ENCODE measurements at regions not wholly inside any gene's neighbourhood (a gene's known extent, or its start where the extent isn't known, plus 50 kb on each side); places are given as distances from the start of the nearest gene placed in this dataset.

DNA sequence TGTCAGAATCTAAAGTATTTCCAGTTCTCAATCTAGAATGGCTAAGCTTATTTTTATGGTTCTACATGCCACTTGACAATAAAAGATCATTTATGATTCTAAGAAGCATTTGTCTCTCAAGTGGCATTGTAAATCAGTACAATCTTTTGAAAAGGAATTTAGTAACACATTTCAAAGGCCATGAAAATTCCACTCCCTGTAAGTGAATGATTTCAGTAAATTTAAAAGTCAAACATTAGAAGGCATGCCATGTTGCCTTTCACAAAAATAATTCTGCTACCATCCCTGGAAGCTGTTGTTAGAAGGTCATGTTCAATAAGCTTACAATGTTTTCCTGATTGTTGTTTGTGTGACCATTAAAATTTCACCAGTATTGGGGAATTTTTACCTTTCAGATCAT lies 142.9 kb downstream of the RPIA start:
- no peak for DNase-seq

GRCh38 chr2:88834866-88835265 lies 143.4 kb downstream of the RPIA start:
- no peak for DNase-seq

DNA sequence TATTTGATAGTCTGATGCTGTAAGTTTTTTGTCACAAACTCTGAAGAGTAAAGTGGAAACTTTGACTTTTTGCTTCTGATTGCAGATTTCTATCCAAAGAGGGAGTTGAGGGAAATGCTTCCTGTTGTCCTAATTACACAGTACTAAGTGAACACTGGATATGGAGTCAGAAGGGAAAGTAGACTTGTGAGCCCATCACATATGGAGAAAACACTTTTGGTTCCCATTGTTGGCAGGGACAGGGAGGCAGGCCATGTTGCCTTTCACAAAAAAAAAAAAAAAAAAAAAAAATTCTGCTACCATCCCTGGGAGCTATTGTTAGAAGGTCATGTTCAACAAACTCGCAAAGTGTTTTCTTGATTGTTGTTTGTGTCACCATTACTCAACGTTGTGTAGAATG lies 144.3 kb downstream of the RPIA start:
- no peak for DNase-seq

DNA sequence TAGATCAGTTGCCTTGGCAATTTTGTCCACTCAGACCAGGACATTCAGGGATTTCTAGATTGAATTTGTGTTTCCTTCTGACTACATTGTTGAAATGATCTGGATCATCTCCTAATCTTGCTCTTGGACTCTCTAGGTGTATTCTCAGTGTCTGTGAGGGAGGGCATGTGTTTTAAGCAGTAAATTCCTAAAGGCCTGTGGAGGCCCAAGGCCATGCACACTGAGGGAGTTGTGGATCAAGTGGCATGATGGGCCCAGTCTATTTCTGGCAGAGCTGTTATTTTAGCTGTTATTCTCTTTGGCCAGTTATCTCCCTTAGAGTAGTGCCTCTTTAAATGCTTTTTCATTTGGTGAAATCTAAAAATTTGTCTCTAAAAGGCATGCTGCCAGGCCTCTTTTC lies 144.9 kb downstream of the RPIA start:
- no peak for DNase-seq

DNA sequence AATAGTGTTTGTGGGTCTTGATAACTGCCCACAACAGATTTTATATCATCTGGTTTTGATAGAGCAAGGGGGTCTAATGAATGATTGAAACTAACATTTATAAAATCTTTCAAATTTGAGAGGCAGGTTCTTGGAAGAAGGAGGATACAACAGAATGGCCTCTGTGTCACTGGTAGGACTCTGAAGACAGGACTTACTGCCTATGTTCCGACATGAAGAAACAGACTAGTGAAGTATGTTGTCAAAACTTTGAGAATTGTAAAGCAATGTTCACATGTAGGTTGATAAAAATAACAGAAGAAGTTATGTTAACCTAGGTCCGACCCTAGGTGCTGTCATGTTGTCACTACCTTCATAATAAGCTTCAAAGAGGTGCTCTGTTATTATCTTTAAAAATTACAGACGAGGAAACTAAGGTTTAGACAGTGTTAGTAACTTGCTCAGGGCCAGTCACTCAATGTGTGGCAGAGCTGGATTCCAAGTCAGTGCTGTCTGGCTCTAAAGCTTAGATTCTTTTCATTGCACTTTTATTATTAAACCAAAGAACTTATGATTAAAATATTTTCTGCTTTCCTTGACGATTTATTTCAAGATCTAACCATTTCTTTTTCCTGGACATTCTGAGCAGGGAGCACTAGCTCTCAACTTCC lies 146.2 kb downstream of the RPIA start:
- no peak for DNase-seq

GRCh38 chr2:88838165-88838635 lies 146.7 kb downstream of the RPIA start:
- DNase-seq: no peak

GRCh38 chr2:88841224-88841929 lies 149.9 kb downstream of the RPIA start:
- DNase-seq: no peak

DNA sequence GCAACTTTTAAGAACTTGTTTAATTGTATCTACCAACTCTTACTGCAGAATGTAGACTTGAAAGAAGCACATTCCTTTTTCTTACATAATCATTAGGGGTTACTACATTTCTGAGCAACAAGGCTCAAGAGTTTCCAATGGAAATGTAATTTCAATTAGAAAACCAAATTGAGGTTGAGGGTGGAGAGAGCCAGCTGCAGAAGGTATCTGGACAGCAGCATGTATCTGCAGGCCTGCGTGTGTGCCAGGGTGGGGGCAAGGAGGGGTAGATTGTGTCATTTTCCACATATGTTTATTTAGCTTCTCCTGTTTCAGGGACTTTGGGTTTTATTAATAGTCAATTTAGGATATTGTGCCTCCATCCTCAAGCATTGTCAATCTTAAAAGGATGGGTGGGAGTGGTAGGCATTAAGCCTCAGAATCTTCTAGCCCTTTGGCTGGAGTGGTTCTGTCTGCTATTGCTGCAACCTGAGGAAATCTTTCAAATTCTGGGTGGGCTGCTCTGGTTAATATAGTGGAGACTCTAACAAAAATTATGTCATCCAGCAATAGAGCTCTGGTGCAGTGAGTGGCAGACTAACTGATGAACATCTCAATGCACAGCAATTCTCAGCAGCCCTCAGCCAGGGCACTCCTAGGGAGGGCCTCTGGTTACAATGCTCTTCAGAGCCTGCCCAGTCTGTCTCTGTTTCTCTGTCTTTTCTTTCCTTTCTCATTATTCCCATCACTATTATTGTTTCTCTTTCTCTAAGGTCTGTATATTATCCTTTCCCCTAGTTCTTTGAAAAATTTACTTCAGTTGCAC lies 151.4 kb downstream of the RPIA start:
- DNase-seq: no peak

GRCh38 chr2:88843651-88844050 lies 152.2 kb downstream of the RPIA start:
- DNase-seq: no peak

- DNase-seq: no peak
These were observed 153.5 kb downstream of the RPIA start for GRCh38 chr2:88844960-88845359.

DNA sequence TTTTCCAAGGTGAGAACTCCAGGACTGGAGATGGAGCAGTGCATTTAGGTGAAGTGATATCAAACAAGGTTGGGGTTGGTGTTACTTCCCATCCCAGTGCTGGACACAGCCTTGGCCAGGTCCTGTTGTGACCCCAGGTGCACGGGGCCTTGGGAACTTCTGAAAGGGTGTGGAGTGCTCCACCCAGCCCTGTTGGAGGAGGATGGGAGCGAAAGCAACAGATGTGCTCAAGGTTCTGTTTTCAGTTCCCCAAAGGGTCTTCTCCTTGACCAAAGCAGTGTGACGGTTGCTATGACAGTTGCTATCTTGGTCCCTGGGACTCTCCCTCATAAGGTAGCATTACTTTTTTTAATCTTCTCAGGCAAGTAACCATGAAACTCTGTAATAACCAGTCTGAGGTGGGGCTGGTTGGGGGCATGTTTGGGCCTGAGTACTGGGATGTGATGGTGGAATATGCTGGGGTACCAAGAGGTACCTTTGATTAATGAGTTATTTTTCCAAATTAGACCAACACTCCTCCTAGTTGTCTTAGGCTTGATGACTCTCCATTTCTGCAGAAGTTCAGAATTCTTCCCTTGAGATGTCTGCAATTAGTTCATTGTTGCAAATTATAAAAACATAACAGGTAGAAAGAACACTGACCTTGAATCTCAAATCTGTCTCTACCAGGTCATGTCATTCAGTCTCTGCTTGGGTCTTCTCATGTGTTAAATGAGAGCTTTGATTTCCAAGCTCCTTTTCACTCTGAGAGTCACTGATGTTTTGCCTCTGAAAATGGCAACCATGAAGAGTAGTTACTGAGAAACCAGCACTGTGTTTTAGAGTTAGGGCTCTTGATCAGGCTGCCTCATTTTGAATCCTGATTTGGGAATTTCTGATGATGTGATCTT lies 154.5 kb downstream of the RPIA start:
- DNase-seq: no peak

DNA sequence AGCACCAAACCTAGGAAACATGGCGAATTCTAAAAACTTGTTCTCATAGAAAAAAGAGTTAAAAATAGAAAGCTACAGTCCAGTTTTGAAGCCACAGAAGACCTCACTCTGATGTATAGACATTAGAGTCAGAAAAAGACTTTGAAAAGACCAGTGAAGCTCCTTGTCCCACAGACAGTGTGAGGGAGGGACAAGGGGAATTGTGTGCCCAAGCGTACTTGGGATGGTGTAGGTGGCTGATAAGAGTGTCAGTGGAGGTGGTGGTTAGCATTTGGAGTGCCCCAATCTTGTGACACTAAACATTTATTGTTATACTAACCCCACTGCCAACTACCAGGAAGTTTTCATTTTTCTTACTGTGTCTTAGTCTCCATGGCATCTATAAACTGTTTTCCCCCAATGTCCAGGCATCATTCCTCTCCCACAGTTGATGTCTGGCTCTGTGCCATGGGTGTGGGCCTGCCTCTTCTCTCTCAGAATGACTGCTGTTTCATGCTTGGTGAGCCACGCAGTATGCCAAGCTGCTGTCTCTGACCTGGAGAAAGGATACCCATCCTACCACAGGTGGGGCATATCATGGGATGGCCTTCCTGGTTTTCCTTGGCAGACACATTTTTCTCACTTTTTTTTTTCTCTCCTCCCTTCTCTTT lies 161.4 kb downstream of the RPIA start:
- no peak for DNase-seq

DNA sequence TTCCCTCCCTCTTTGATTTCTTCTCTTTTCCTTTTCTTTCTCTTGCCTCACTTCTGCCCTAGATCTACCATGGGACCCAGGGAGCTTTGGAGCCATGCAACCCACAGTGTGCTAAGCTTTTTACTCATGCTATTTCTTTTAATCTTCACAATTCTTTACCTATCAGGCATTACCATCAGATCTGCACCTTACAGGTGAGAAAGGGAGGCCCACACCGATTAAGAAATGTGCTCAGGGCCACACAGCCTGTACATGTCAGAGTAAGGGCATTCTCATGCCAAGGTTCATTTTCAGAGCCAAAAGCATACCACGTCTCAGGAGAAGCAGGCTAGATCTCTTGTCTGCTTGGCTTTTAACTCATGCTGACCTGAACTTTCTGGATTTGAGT lies 161.9 kb downstream of the RPIA start:
- DNase-seq: no peak

- DNase-seq: no peak
These were observed 163.1 kb downstream of the RPIA start for GRCh38 chr2:88854528-88854927.

DNA sequence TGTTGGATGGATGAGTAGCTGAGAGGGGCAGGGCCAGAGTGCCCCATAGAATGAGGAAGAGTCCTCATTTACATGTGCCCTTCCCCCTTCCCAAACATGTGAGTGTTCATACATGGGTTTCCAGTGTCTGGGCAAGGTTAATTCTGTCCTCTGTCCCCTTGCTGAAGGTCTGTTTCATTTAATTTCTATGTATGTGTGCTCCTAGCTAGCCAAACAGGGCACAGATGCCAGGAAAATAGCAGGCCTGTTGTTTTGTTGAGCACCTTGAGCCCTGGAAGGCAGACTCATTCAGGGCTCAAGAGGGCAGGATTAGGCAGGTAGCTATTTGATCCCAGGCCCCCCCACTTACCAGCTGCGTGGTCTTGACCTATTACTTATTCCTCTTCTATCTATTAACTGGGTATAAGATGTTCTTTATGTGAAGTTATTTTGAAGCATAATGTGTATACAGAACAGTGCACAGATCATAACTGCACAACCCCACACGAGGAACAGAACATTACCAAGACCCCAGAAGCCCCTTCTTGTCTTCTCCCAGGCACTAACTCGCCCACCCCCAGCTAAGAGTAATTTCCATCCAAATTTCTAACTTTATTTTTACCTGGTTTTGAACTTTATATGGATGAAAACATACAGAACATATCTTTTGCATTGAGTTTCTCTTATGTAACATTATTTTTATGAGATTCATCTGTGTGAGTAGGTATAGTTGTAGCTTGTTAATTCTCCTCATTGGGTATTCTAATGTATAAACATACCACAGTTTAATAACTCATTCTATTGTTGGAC lies 164.3 kb downstream of the RPIA start:
- DNase-seq: no peak

- no peak for DNase-seq
These were observed 165.1 kb downstream of the RPIA start for GRCh38 chr2:88856409-88857135.

DNA sequence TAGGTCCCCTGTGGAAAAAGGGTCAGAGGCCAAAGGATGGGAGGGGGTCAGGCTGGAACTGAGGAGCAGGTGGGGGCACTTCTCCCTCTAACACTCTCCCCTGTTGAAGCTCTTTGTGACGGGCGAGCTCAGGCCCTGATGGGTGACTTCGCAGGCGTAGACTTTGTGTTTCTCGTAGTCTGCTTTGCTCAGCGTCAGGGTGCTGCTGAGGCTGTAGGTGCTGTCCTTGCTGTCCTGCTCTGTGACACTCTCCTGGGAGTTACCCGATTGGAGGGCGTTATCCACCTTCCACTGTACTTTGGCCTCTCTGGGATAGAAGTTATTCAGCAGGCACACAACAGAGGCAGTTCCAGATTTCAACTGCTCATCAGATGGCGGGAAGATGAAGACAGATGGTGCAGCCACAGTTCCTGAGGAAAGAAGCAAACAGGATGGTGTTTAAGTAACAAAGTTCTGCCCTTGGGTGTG lies 165.8 kb downstream of the RPIA start:
- DNase-seq: no peak

- DNase-seq: no peak
These were observed 166.5 kb downstream of the RPIA start for GRCh38 chr2:88857951-88858411.

DNA sequence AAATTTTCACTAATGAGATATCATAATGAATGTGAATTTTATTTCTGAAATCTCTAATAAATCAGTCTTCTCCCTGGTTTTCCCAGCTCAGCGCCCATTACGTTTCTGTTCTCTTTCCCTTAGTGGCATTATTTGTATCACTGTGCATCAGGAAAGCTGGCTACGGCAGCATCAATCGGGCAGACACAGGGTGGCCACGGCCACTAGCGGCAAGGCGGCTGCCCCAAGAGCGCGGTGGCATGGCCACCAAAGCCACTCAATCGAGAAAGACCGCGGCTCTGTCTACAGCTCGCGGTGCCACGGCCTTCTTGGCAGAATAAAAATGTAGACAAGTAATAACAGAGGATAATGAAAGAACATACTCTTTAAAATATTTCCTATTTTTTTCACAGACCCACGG lies 168.0 kb downstream of the RPIA start:
- DNase-seq: no peak

GRCh38 chr2:88860421-88861075 lies 169.1 kb downstream of the RPIA start:
- DNase-seq: no peak
